ENCODE measurements at regions not wholly inside any gene's neighbourhood (a gene's known extent, or its start where the extent isn't known, plus 50 kb on each side); places are given as distances from the start of the nearest gene placed in this dataset.
"Not testable (repeated sequence)": the region's sequence is repeated elsewhere in the genome, so short reads cannot be mapped to it uniquely, and the experiment has no call there.

- H3K9me3 Mint-ChIP-seq: peaks cover 0 to 3% of the 10 kb centered on the region in 2 donors
- ATAC-seq (replicated peaks) (no peak), DNase-seq (no peak)
- no peaks in the 10 kb centered on the region for H3K27me3 Mint-ChIP-seq
- no peaks in the 10 kb centered on the region for H3K4me1 Mint-ChIP-seq (ENCODE audit: low read depth in 2 of 2)
- no peaks in the 10 kb centered on the region for H3K36me3 Mint-ChIP-seq (ENCODE audit: insufficient read depth)
- no peak overlapping the region for H3K4me3 Mint-ChIP-seq
- no peak overlapping the region for H3K27ac Mint-ChIP-seq
Observed at GRCh38 chr4:177802661-177803060, 360.4 kb upstream of the AGA start.

- Mint-ChIP-seq H3K27ac (no peak overlapping the region), H3K4me1 (ENCODE audit: low read depth in 2 of 2) (no peaks in the 10 kb centered on the region), H3K9me3 (peaks cover 0 to 3% of the 10 kb centered on the region in 2 donors), H3K27me3 (no peaks in the 10 kb centered on the region), H3K4me3 (no peak overlapping the region), H3K36me3 (ENCODE audit: insufficient read depth) (no peaks in the 10 kb centered on the region)
- DNase-seq: no peak
- ATAC-seq (replicated peaks): no peak
Observed at GRCh38 chr4:177803151-177803550, 360.9 kb upstream of the AGA start.

- H3K27me3 Mint-ChIP-seq: no peaks in the 10 kb centered on the region
- DNase-seq (no peak), ATAC-seq (replicated peaks) (no peak)
- peaks cover 0 to 5% of the 10 kb centered on the region in 2 donors for H3K9me3 Mint-ChIP-seq
- H3K27ac Mint-ChIP-seq: no peak overlapping the region
- no peaks in the 10 kb centered on the region for H3K4me1 Mint-ChIP-seq (ENCODE audit: low read depth in 2 of 2)
- no peaks in the 10 kb centered on the region for H3K36me3 Mint-ChIP-seq (ENCODE audit: insufficient read depth)
- H3K4me3 Mint-ChIP-seq: no peak overlapping the region
Observed at GRCh38 chr4:177809791-177810190, 367.6 kb upstream of the AGA start.

DNA sequence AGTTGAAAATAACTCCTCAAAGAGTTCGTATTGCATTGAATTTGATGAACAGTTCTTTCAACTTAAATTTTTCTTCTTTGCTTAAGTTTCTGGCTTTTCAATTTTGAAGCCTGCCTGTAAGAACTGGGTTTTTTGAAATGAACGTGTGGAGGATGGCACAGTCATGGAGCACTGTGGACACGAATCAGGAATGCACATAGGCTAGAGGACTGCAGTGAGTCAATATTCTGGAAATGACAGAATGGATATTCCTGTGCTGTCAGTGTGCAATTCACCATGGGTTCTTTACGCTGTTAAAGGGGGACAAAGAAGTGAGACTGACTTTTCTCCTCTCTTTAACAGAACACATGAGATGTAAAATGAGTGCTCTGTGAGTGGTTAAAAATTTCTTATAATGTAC is 368.0 kb upstream of the AGA start:
- Mint-ChIP-seq H3K4me1 (ENCODE audit: low read depth in 2 of 2) (no peaks in the 10 kb centered on the region), H3K27ac (no peak overlapping the region), H3K4me3 (no peak overlapping the region), H3K27me3 (no peaks in the 10 kb centered on the region), H3K9me3 (peaks cover 0 to 5% of the 10 kb centered on the region in 2 donors), H3K36me3 (ENCODE audit: insufficient read depth) (no peaks in the 10 kb centered on the region)
- ATAC-seq (replicated peaks) (no peak), DNase-seq (no peak)

- not testable (repeated sequence) for ATAC-seq (replicated peaks); H3K27ac Mint-ChIP-seq
Observed at GRCh38 chr4:177818392-177818791, 376.2 kb upstream of the AGA start.

DNA sequence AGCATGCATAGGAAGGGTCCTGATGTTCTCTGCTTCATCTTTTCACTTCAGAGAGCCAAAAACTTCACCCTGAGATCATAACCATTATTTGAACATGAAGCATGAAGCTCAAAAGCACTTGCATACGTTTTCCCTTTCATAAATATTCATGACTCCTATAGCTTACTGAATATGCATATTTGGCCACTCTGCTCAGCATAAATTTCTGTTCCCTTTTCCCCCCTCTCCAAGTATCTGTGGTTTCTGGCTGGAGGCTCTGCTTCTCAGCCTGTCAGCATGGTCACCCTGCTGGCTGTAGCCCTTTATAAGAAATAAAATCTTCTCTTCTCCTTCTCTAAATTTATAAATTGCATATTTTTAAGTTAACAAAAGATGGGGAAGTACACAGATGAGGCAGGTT is 384.7 kb upstream of the AGA start:
- no peaks in the 10 kb centered on the region for H3K27me3 Mint-ChIP-seq
- H3K4me1 Mint-ChIP-seq (ENCODE audit: low read depth in 2 of 2): no peaks in the 10 kb centered on the region
- peaks cover 0 to 6% of the 10 kb centered on the region in 2 donors for H3K9me3 Mint-ChIP-seq
- no peaks in the 10 kb centered on the region for H3K36me3 Mint-ChIP-seq (ENCODE audit: insufficient read depth)
- H3K27ac Mint-ChIP-seq: no peak overlapping the region
- no peak overlapping the region for H3K4me3 Mint-ChIP-seq
- no peak for DNase-seq
- no peak for ATAC-seq (replicated peaks)

More at GRCh38 chr4:177818392-177818791, 376.2 kb upstream of the AGA start:
- DNase-seq; H3K4me1 Mint-ChIP-seq (ENCODE audit: low read depth in 2 of 2); H3K36me3 Mint-ChIP-seq (ENCODE audit: insufficient read depth); H3K27me3 Mint-ChIP-seq; H3K4me3 Mint-ChIP-seq; H3K9me3 Mint-ChIP-seq: not testable (repeated sequence)

DNA sequence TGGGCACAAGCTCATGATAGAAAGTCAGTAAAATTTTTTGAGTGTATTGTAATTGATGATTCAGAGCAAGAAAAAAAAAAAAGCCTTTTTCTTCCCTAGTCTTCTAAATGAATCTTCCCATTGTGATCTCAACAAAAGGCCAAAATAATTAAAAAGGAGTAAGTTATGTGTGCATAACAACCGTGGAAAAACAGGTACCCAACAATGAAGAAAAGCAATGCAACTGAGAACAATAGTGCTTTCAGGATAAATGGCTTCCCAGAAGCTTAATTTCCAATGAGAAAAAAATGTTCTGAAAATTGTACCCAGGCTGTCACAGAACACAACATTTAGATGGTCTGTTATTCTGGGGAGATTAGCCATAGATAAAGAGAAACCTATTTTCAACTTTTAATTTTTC is 399.0 kb upstream of the AGA start:
- Mint-ChIP-seq H3K9me3 (no peaks in the 10 kb centered on the region), H3K4me3 (no peak overlapping the region), H3K36me3 (ENCODE audit: insufficient read depth) (no peaks in the 10 kb centered on the region), H3K27ac (no peak overlapping the region), H3K4me1 (ENCODE audit: low read depth in 2 of 2) (no peaks in the 10 kb centered on the region), H3K27me3 (no peaks in the 10 kb centered on the region)
- ATAC-seq (replicated peaks) (no peak), DNase-seq (no peak)

GRCh38 chr4:177853229-177853628 is 411.0 kb upstream of the AGA start:
- Mint-ChIP-seq H3K9me3 (peaks cover 3 to 12% of the 10 kb centered on the region in 2 donors), H3K36me3 (ENCODE audit: insufficient read depth) (no peaks in the 10 kb centered on the region), H3K4me3 (no peak overlapping the region), H3K4me1 (ENCODE audit: low read depth in 2 of 2) (no peaks in the 10 kb centered on the region), H3K27ac (no peak overlapping the region), H3K27me3 (no peaks in the 10 kb centered on the region)
- ATAC-seq (replicated peaks) (no peak), DNase-seq (no peak)

GRCh38 chr4:177855507-177856197 is 413.4 kb upstream of the AGA start:
- no peak for DNase-seq
- Mint-ChIP-seq H3K27me3 (no peaks in the 10 kb centered on the region), H3K4me3 (no peak overlapping the region), H3K4me1 (ENCODE audit: low read depth in 2 of 2) (no peaks in the 10 kb centered on the region), H3K9me3 (peaks cover 3 to 12% of the 10 kb centered on the region in 2 donors), H3K36me3 (ENCODE audit: insufficient read depth) (no peaks in the 10 kb centered on the region), H3K27ac (no peak overlapping the region)
- ATAC-seq (replicated peaks): no peak

DNA sequence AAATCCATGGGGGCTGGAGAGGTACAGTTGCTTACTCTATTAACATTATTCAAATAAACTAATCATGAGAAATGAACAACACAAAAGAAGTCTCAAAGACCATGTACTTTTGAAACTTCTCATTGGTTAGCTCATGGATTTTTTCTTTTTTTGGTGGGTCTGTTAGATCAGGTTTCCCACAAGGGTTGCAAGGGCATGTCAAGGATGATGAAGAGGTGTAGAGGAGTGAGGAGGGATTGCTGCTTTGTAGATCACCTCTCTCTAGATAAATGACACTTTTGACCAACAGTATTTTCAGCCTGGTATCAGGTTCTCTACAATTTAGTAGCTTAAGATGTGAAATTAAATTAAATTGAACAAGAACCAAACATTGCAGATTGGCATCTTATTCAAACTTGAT is 417.9 kb upstream of the AGA start:
- DNase-seq (no peak), ATAC-seq (replicated peaks) (no peak)
- no peaks in the 10 kb centered on the region for H3K4me1 Mint-ChIP-seq (ENCODE audit: low read depth in 2 of 2)
- H3K36me3 Mint-ChIP-seq (ENCODE audit: insufficient read depth): no peaks in the 10 kb centered on the region
- H3K4me3 Mint-ChIP-seq: no peak overlapping the region
- H3K27me3 Mint-ChIP-seq: no peaks in the 10 kb centered on the region
- H3K9me3 Mint-ChIP-seq: peaks cover 3 to 12% of the 10 kb centered on the region in 2 donors
- H3K27ac Mint-ChIP-seq: no peak overlapping the region

DNA sequence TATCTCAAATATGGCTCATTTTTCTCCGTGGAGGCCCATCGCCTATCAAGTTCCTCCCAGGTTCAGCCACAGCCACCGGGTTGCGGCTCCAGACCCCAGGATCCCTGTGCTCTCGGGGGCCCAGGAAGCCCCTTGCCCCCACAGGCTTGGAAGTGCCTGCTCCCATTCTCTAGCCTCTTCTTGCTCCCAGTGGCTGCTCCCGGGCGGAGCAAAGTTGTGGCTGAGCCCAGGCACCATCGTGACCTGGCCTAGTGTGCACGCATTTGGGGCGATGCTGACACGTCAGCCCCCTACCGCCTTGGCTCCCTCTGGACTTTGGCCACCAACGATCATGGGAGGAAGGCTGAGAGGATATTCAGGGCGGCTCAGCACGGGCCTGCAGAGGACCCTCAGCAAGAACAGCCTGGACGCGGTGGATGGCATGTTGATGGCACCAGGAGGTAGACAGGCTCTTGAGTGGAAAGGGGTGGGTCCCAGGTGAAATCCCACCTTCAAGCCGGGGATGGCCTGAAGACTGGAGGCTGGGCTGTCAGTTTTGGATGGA is 419.4 kb upstream of the AGA start:
- peaks cover 7 to 14% of the 10 kb centered on the region in 2 donors for H3K9me3 Mint-ChIP-seq
- DNase-seq: no peak

GRCh38 chr4:177862541-177863176 is 420.4 kb upstream of the AGA start:
- Mint-ChIP-seq H3K9me3 (peaks cover 5 to 8% of the 10 kb centered on the region in 2 donors), H3K4me1 (ENCODE audit: low read depth in 2 of 2) (no peaks in the 10 kb centered on the region), H3K27me3 (no peaks in the 10 kb centered on the region), H3K27ac (no peak overlapping the region), H3K36me3 (ENCODE audit: insufficient read depth) (no peaks in the 10 kb centered on the region), H3K4me3 (no peak overlapping the region)
- ATAC-seq (replicated peaks) (no peak), DNase-seq (no peak)

More for the DNA sequence above, 419.4 kb upstream of the AGA start:
- Mint-ChIP-seq H3K4me3 (no peak overlapping the region), H3K27ac (no peak overlapping the region), H3K4me1 (ENCODE audit: low read depth in 2 of 2) (no peaks in the 10 kb centered on the region), H3K27me3 (no peaks in the 10 kb centered on the region), H3K36me3 (ENCODE audit: insufficient read depth) (no peaks in the 10 kb centered on the region)
- no peak for ATAC-seq (replicated peaks)

DNA sequence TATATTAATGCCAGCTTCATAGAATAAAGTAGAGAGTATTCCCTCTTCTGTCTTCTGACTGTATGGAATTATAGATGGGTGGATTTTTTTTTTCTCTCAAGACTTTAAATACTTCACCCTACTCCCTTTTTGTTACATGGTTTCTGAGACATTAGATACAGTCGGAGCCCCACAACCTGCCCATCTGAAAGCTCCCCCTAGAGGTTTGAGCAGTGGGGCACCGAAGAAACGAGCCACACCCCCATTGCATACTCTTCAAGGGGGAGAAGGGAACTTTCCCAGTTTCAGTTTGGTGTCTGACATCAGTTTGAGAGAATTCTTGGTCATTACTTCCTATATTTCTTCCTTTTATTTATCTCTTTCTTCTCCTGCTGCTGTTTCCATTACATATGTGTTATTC is 437.6 kb upstream of the AGA start:
- H3K4me1 Mint-ChIP-seq (ENCODE audit: low read depth in 2 of 2): no peaks in the 10 kb centered on the region
- no peak overlapping the region for H3K27ac Mint-ChIP-seq
- no peak for DNase-seq
- H3K27me3 Mint-ChIP-seq: no peaks in the 10 kb centered on the region
- peaks cover 0 to 8% of the 10 kb centered on the region in 2 donors for H3K9me3 Mint-ChIP-seq
- no peak overlapping the region for H3K4me3 Mint-ChIP-seq
- ATAC-seq (replicated peaks): no peak
- no peaks in the 10 kb centered on the region for H3K36me3 Mint-ChIP-seq (ENCODE audit: insufficient read depth)

- ATAC-seq (replicated peaks) (no peak), DNase-seq (no peak)
- Mint-ChIP-seq H3K9me3 (peaks cover 7 to 13% of the 10 kb centered on the region in 2 donors), H3K27ac (no peak overlapping the region), H3K36me3 (ENCODE audit: insufficient read depth) (no peaks in the 10 kb centered on the region), H3K4me3 (no peak overlapping the region), H3K27me3 (no peaks in the 10 kb centered on the region), H3K4me1 (ENCODE audit: low read depth in 2 of 2) (no peaks in the 10 kb centered on the region)
Observed at GRCh38 chr4:177895136-177895535, 452.9 kb upstream of the AGA start.

Measured in effector memory CD8-positive, alpha-beta T cell (primary cell).